Stimulated activated CD8-positive, alpha-beta memory T cell treated with anti-CD3 and anti-CD28 coated beads, Interleukin-4, amount 100 ng/mL, for 4 hours (primary cell): ENCODE measurements at regions not wholly inside any gene's neighbourhood (a gene's known extent, or its start where the extent isn't known, plus 50 kb on each side); places are given as distances from the start of the nearest gene placed in this dataset.

Experiments
- DNase-seq, 2 donors: peaks; one replicate each; pipeline ENCODE4 v3.0.0-alpha.2; 2020; ENCODE audit warnings: low read depth in 2 of 2, low spot score in 1 of 2

DNA sequence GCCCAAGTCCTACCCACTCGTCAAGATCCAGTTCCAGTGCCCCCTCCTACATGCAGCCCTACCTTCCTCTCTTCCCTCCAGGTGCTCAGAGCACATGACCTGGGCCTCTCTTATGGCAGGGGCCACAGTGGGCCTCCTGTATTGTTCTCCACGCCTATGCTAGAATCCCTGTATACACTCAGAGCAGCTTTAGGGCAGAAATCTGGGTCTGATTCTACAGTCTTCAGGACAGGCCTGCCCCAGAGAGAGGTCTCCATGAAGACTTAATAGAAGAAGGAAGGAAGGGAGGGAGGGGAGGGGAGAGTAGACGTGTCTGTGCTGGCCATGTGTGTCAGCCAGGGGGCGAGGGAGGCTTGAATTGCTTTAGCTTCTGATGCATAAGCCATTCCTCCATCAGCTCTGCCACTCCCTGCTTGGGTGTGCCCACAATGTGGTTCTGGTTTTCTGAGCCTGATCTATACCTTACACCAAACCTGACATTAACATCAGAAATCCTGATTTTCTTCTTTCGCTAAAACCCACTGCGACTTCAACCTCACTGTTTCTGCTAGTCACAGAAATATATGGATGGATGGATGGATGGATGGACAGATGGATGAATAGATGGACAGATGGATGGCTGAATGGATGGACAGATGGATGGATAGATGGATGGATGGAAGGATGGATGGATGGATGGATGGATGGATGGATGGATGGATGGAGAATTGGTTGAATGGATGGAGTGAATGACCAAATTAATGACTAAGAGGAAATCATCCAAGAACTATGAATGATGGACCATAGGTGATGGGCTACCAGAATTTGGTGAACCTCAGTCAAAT, 56.6 kb upstream of the PRDM11 start:
- DNase-seq, result no peak

DNA sequence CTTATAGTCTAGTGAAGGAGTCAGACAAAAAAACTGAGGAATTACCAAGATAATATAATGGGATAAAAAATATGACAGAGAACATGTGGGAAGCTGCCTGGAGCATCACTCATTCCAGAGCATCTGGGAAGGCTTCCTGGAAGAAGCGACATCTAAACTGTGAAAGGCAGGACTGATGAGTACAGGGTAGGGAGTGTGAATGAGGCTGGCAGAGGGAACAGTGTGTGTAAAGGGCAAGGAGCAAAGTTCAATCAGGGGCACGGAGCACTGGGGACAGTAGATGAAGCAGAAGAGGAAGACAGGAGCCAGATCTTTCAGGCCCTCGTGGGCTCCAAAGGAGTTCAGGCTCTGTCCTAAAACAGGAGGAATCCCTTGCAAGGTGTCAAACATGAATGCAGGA, 55.8 kb upstream of the PRDM11 start:
- no peak for DNase-seq

DNA sequence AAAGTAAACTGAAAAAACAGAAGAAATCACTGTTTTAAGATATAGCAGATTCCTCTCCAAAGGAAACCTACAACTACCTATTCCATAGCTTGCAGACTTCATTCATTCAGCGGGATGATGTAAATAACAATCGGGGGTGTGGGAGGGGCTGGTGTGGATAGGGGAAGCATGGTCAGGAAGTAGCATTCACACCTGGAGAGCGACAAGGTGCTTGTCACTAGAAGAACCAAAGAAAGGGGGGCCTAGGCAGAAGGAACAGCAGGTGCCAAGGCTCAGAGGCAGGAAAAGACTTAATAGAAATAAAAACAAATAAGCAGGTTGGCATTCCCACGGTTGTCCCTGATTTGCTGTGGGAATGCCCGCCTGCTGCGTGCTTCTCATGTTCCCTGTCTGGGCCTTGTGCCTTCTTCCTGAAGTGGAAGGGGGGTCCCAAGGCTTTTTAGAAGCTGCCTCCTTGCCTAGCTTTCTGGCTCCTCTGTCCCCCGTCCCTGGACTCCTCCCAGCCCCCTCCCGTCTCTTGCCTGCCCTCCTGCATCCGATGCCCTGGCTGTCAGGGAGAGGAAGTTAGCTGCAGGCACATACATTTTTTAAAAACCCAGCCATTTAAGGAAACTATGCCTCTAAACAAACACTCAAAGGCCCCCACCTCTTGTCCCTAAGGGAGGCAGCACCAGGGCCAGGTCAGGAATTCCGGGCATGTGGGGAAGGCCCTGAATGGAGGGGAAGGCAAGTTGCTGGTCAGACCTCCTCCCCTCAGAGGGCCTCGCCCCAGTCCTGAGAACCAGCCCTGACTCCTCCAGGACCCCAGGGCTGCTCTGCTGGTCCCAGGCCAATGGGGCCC, 54.7 kb upstream of the PRDM11 start:
- DNase-seq, result no peak

DNA sequence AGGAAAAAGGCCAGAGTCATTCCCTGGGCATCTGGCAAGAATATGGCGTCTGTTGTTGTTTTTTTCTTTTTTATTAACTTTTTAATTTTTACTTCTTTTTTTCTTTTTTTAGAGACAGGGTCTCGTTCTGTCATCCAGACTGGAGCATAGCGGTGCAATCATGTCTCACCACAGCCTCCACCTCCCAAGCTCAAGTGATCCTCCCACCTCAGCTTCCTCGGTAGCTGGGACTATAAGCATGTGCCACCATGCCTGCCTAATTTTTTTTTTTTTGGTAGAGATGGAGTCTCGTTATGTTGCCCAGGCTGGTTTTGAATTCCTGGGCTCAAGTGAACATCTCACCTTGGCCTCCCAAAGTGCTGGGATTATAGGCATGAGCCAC, 54.0 kb upstream of the PRDM11 start:
- DNase-seq, result no peak

DNA sequence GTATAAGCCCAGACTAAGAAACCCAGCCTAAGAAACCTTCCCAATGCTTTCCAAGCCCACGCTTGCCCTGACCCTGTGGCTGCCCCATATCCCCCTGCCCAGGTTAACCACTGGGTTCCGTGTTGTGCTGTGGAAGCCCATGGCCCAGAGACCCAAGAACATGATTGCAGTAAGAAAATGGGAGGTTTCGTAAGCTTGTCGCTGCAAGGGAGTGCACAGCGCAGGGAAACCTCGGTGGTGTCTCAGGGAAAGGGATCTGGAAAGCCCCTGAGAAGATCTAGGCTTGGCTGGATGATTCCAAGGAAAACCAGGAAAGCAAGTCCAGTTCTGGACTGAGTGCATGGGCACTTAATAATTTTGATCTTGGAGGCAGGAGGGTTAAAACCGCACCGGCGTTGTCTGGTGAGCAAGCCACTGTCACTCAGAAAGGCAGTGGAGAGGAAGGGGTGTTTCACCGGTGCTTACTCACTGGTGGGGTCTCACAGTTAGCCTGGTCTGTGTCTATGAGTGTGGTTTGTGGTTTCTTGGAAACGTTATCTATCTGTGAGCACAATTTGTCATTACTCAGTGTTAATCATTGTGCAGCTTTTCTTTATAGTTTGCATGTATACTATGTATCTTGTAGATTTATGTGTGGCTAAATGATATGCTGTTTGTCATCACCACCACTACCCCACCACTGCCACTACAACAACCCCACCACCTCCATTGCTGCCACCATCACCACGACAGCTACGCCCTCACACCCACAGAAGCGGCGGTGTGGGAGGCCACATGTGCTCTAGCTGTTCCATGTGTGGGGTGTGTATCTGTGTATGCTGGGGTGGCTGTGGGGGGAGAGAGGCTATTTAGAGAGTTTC, 53.3 kb upstream of the PRDM11 start:
- peak in 1 of 2 donors; percentile 53 for DNase-seq

DNA sequence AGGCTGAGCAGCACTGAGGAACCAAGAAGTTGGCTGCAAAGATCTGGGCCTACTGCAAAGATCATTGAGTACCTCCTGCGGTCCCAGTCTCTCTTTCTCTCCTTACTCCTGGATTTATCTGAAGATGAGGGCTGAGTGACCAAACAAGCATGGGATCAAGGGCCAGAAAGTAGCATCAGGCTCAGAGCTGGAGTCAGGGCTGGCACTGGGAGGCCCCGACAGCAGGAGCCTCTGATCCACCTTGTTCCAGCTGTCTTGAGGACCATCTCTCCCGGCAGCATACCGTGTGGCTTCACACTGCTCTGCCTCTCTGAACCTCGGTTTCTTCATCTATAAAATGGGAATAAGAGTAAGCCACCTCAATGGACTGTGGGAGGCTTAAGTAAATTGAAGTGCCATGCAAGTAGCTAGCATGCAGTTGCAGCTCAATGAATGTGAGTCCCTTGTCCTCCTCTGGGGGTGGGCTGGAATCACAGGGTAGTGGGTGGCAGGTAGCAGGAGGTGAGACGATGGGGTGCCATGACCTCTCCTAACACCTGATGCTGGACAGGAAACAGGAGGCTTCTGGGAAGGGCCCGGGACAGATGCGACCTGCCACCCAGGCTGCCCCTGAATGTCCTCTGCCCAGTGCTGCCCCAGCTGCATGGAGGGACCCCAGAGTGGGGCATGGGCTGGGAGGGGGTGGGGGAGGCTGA, 52.5 kb upstream of the PRDM11 start:
- DNase-seq, result no peak

DNA sequence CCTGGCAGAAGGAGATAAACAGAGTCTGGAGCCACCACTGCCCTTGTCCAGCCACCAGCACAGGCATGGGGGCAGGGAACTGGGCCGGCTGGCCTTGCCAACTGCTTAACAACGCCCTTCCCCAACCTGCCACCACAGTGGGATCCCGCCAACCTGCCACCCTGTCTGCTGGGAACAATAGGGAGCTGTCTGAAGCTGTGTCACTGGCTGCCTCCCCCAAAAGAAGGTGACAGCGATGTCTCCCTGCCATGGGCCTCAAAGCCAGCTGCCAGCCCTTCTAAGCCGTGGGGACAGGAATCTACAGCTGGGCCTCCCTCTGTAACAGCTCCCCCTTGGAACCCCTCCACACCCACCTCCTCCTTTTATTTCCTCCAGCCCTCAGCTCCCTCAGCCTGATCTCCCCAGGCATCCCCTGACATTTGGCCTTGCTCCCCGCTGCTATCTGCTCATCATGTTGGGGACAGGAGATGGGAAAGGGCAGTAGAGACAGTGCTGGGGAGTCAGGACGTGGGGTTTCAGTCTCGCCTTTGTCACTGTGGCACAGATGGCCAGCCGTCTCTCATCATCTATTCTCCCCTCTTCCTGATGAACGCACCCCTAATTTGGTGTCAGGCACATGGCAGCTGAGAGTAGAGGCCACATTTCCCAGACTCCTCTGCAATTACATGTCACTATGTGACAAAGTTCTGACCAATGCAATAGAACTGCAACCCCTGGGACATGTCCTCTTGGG, 51.3 kb upstream of the PRDM11 start:
- DNase-seq, result no peak

DNA sequence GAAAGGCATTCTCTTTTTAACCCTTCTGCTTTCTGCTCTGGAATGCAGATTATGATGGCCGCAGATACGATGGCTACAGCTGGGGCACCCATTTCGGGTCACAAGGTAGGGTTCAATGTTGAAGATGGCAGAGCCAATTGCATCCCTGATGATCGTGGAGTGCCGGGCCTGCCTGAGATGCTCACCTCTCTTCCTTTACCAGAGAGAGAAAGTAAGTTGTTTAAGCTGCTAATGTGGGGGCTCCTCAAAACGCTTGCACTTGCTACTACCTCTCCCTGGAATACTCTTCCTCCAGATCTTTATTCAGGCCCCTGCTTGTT, 50.8 kb upstream of the PRDM11 start:
- no peak for DNase-seq

DNA sequence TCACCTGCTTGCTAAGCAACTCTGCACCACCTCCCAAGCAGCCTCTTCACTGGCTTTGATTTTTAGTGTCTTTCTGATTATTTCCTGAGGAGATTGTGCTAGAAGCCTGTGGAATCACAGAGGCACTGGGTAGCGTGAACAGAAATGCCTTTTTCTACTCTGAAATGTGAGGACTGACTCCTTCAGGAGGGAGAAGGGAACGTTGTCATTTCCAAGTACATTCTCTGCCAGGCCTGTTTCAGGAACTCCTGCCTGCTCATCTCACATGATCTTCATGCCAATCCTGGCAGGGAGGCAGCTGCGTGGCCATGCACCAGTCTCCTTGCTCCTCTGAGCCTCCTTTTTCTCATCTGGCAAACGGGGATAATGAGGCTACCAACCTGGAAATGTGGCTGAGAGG, 49.8 kb upstream of the PRDM11 start:
- no peak for DNase-seq
